OCI-LY3 (cell line): ENCODE measurements at regions not wholly inside any gene's neighbourhood (a gene's known extent, or its start where the extent isn't known, plus 50 kb on each side); places are given as distances from the start of the nearest gene placed in this dataset.

Source experiments
- CTCF ChIP-seq: fragments of 200-600, 300-600 bp; sonication (generic); IDR thresholded peaks from 2 replicates; pipeline ENCODE4 v1.5.1; 2014; ENCODE audit warnings: antibody characterized with exemption, low read length, low read depth
- EZH2phosphoT487 ChIP-seq: fragments of 200-600 bp; shearing (Covaris generic); IDR thresholded peaks from 2 replicates; pipeline ENCODE4 v1.6.1; 2018; ENCODE audit warnings: antibody characterized with exemption, mixed run types, low read depth

DNA sequence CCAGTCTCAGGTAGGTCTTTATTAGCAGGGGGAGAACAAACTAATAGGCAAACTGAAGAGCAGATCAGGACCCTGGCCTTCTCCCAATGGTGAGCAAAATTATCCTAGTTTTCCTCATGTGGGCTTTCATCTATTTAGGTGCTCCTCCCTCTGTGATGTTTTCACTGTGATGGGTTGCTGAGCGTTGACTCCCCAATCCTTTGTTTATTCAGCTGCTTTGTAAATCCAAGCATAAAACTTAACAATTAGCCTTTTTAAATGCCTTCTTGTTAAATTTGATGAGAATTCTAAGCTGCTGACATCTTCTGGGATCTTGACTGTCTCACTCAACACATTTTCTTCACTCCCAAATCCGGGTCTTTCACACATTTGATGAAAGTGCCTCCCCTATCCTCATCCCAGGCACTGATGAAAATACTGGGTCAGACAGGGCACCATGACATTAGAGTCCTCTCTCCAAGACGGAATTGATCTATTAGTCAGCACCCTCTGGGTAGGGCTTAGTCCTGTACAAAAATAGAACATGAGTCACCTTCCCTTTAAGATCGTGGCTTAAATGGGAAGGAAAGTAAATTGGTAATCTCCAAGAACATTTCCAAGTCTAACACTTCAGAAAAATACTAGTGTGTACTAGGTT lies 199.3 kb upstream of the ISX start:
- no peak for TF ChIP-seq CTCF
- TF ChIP-seq EZH2phosphoT487, result no peak
